Umbilical cord (tissue), 1 donor: ENCODE measurements at regions not wholly inside any gene's neighbourhood (a gene's known extent, or its start where the extent isn't known, plus 50 kb on each side); places are given as distances from the start of the nearest gene placed in this dataset.
"Not testable (repeated sequence)": the region's sequence is repeated elsewhere in the genome, so short reads cannot be mapped to it uniquely, and the experiment has no call there.

Experiments used
- DNase-seq: peaks from one replicate; pipeline ENCODE4 v3.0.0-alpha.2; 2015; ENCODE audit warnings: low spot score

DNA sequence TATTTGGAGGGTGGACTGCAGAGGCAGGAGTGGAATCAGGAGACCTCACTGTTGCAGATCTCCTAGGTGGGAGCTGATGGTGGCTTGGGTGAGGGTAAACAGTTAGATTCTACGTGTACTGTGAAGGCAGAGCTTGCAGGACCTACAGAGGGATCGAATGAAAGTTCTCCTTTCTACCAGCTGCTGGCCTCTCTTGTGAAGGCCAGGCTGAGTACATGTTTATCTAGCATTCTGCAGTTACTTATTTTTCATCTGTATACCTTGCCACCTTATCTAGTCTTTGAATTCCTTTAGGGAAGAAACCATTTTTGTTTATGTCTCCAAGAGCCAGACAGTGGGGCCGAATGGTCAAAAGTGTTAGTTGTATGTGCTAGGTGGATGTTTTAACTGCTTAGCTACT, 57.6 kb downstream of the PTTG1 start:
- no peak for DNase-seq

DNA sequence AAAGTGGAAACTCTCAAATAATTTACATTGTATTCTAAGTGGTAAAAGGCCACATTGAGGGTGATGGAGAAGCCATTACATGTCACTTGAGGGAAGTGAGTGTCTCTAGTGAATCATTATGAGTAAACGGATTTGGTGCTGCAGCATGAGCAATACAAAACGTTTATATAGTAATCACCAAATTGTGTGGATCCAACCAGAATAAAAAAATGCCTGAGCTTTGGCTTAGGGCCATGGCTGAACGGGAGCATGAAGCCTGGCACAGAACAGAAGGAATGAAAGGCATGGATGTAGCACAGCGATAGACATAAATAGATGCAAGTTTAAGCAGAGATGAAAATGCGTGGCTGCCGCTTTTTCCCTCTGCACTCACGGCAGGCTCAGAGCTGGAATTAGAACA, 58.3 kb downstream of the PTTG1 start:
- peak; percentile 58 for DNase-seq

DNA sequence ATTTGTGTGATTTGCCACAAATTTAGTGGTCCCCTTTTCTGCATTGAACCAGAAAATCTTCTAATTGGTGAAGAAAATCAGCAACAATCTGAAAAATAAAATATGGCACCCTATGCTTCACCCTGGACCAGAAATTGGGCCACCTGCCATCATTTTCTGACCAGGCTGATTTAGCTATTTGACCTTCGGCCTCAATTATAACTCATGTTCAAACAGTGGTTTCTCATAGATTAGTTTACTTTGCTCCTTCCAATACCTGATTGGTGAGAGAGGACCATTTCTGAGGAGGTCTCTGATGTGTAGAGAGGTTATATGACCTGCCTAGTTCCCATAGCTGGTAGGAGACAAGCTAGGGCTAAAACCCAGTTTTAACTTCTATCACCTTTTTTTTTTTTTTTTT, 59.0 kb downstream of the PTTG1 start:
- no peak for DNase-seq

- no peak for DNase-seq
Observed at GRCh38 chr5:160484678-160485077, 63.0 kb downstream of the PTTG1 start.

DNA sequence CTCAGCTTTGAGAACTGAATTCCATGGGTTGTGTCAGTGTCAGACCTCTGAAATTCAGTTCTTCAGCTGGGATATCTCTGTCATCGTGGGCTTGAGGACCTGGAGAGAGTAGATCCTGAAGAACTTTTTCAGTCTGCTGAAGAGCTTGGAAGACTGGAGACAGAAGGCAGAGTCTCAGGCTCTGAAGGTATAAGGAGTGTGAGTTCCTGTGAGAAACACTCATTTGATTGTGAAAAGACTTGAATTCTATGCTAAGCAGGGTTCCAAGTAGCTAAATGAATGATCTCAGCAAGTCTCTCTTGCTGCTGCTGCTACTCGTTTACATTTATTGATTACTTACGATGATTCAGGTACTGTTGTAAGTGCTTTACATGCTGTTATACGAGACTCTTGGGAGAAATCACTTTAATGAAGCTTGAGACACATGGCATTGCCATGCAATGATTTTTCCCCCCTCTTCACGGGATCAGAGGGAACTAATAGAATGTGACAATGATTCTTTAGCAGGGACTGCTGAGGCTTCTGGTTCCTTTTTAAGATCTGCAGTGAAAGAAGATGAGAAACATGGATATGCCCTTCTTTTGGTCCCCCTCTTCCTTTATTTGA, 63.8 kb downstream of the PTTG1 start:
- DNase-seq = no peak

GRCh38 chr5:160486573-160486972, 64.9 kb downstream of the PTTG1 start:
- no peak for DNase-seq

DNA sequence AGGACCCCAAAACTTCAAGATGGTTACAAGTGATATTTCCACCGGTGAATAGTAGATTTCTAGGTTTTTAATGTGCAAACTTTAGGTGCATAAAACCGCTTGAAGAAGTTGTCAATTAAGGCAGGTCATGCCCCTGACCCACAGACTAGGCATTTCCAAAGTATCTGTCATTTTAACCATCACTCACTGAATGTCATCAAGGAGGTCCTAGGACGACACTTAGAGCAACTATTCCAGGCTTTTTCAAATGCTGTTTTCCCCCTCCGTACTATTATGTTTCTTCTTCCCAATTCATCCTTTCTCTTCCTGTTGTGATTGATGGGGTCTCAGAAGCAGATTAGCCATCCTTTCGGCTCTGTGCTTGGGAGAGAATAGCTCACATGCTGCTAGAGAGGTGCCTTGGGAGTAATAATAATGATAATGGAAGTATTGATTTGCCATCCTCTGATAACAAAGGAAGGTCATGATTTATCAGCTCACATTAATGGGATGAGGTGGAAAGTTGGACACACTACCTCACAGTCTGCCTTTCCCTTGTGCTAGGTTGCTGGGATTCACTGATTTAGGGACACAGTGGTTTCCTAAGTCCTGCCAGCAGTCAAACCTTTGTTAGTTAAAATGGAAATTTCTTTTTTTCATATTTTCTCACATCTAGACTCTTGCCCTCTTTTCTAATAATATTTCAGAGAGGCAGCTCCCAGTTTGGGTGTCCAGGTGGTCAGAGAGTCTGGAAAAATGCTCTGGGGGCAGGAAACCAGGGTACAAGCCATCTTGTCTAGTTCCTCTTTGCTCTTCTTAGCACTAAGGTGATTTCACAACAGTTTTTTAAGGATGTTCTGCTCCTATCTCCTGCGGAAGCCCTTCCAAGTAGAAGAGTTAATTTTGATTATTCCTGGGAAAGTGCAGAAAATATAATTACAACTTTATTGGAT, 67.0 kb downstream of the PTTG1 start:
- DNase-seq = no peak

- DNase-seq = no peak
Observed at GRCh38 chr5:160491438-160491837, 69.8 kb downstream of the PTTG1 start.

GRCh38 chr5:160492565-160492964, 70.9 kb downstream of the PTTG1 start:
- peak; percentile 44 for DNase-seq

DNA sequence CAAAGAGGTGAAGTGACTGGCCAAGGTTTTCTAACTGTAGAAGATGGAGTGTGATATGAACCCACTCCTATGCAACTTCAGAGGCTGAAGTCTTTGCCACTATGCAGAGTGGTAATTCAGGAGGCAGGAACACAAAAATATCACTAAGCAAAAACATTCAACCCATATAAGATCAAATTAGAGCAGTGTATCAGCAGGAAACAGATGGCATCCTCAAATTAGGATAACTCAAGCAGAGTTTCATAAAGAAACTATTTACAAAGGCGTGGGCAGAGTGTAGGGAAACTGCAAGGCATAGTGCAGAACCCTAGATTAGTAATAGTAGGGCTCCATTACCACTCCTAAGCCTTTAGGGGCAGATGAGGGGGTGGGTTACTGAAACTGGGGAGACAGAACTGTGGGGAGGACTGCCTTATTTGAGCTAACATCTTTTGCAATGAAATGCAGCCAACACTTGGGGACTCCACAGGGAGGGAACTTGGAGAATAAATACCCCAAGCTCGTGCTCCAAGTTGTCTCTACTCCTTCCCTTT, 72.2 kb downstream of the PTTG1 start:
- no peak for DNase-seq

DNA sequence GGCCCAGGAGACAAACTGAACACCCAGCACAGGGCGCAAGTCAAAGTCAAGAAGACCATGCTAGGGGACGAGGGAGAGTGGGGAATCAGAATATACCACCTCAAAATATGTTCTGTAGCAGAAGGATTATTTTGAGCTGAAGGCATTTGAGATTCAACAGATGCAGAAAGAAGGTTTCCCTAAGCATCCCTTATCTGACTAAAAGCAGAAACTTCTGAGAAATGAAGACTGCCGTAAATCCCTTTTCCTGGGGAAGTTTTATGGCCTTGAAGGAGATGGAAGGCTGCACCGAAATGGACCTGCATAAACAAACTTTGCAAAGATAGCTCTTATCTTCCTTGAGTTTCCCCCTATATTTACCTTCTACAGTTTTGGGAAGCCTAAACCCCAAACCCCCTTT, 72.8 kb downstream of the PTTG1 start:
- peak; percentile 93 for DNase-seq

DNA sequence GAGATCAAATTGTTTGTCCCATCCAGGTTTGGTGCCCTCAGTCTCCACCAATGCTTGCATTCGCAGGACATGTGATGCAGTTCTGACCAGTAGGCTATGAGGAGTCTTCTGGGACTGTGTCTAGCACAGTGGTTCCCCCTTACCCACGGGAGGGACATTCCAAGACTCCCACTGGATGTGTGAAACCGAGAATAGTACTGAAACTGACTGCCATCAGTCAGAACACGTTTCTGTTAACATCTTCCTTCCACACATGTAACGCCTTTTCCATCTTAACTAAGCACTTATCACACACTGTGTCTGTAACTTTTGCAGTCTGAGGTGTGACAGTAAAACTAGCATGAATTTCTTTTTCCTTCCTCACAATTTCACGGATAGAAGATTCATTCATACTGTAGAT, 74.7 kb downstream of the PTTG1 start:
- no peak for DNase-seq

GRCh38 chr5:160496784-160497183, 75.1 kb downstream of the PTTG1 start:
- DNase-seq = no peak

DNA sequence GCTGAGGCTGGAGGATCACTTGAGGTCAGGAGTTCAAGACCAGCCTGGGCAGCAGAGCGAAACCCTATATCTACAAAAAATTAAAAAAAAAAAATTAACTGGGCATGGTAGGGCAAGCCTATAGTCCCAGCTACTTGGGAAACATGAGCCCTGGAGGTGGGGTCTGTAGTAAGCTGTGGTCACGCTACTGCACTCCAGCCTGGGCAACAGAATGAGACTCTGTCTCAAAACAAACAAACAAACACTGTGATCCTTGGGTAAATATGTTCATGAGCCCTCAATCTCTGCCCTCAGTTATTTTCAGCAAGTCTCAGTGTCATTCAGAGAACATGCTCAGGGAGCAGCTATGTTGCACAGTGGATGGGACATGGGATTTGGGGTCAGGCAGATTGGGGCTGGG, 76.2 kb downstream of the PTTG1 start:
- no peak for DNase-seq

- DNase-seq = not testable (repeated sequence)
Observed at GRCh38 chr5:160498441-160499043, 76.9 kb downstream of the PTTG1 start.

- DNase-seq = peak; percentile 31
Observed at GRCh38 chr5:160500786-160501779, 79.4 kb downstream of the PTTG1 start.

DNA sequence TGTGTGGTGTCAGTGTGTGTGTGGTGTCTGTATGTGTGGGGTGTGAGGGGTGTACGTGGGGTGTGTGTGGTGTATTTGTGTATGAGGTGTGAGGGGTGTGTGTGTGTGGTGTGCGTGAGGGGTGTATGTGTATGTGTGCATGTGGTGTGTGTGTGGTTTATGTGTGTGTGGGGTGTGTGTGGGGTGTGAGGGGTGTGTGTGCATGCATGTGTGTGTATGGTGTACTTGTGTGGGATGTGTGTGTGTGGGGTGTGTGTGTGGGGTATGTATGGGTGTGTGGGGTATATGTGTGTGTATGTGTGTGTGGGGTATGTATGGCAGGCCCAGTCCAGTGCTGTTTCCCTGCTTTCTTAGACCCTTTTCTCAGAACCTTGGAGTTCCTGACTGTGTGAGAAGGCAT, 83.3 kb downstream of the PTTG1 start:
- DNase-seq = no peak

DNA sequence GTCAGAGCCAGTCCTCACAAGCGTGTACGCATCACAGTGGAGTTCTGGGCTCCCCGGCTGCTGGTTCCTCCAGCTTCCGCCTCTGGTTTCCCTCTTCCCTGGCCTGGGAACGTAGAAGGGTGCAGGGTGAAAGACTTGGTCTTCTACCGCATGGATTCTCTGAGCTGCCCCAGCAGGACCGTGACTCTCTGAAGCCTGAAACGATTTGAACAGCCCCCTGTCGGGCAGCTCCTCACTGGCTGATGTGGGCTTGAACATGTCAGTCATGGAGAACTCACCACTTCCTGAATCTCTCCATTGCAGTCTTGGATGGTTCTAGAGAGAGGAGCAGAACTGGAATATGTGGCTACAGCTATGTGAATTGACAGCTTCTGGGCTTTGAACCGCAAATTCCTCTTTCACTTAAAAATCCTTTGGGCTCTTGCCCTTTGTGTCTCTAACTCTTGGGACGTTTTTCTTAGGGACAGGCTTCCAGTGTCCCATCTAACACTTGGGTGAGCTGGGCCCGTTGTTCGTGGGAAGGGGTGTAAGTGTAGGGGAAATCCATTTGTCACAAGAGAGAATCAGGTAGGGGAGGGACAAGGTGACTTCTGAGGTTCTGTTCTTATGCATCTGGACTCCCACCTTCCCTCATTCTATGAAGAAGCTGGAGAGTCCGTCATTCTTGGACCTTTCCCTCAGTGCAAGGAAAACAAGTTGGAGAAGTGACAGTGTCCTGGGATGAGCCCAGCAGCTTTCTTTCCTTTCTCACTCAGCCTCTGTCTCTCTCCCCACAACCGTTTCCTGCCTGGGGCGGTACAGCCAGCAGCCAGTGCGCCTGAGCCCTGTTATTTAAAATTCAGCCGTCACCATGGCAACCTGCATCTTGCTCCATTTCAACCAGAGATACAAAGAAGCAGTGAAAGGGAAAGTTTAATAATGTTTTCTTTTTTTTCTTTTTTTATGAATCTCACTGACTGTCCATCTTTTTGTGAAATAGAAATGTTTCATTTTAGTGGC, 84.7 kb downstream of the PTTG1 start:
- DNase-seq = peak; percentile 86

DNA sequence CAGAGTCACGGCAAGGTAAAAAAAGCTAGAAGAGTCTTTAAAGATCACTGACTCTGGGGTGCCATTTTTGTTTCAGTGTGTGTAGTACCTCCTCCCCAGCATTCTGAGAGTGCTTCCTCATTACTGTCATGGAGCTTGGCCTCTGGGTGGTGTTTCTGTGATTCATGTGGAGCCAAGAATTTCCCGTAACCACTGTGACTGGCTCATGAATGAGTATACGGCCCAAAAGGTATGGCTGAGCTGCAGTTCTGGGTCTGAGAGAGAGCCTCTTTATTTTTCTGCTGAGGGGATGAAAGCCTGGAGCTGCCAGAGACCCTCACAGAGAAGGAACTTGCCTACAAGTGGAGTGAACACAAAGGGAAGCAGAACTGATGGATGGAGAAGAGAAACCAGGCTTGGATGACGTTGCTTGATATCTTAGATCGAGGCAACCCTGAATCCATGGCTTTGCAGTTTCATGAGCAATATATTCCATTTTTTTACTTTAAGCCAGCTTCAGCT, 85.6 kb downstream of the PTTG1 start:
- peak; percentile 77 for DNase-seq
